ENCODE measurements at regions not wholly inside any gene's neighbourhood (a gene's known extent, or its start where the extent isn't known, plus 50 kb on each side); places are given as distances from the start of the nearest gene placed in this dataset.

DNA sequence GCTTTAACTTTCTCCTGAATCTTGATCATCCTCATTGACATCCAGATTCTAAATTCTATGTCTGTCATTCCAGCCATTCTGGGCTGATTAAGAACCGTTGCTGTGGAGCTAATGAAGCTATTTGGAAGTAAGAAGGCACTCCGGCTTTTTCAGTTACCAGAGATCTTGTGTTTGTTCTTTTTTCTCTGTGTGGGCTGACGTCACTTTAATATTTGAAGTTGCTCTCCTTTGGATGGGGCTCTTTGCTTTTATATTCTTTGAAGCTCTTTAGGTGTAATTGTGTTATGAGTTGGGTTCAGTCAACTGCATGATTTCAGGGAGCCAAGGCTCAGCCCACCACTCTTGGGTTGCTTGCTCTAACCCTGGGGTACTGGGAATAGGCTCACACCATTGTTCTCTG, 460.6 kb downstream of the CDH8 start:
- TF ChIP-seq, protein P1, sequence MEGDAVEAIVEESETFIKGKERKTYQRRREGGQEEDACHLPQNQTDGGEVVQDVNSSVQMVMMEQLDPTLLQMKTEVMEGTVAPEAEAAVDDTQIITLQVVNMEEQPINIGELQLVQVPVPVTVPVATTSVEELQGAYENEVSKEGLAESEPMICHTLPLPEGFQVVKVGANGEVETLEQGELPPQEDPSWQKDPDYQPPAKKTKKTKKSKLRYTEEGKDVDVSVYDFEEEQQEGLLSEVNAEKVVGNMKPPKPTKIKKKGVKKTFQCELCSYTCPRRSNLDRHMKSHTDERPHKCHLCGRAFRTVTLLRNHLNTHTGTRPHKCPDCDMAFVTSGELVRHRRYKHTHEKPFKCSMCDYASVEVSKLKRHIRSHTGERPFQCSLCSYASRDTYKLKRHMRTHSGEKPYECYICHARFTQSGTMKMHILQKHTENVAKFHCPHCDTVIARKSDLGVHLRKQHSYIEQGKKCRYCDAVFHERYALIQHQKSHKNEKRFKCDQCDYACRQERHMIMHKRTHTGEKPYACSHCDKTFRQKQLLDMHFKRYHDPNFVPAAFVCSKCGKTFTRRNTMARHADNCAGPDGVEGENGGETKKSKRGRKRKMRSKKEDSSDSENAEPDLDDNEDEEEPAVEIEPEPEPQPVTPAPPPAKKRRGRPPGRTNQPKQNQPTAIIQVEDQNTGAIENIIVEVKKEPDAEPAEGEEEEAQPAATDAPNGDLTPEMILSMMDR (IDR thresholded peaks at IDR 0.05): no peak
- no peak for TF ChIP-seq POLR2A (IDR thresholded peaks at IDR 0.05)

All from lower leg skin (tissue), 3 donors.